ENCODE measurements at regions not wholly inside any gene's neighbourhood (a gene's known extent, or its start where the extent isn't known, plus 50 kb on each side); places are given as distances from the start of the nearest gene placed in this dataset.

GRCh38 chr3:99131876-99132275, 230.4 kb upstream of the DCBLD2 start:
- no peak for TF ChIP-seq CTCF (conservative IDR thresholded peaks at IDR 0.05; ENCODE audit: low read depth, low read length)
- no peak for TF ChIP-seq EZH2 (IDR thresholded peaks at IDR 0.05; ENCODE audit: borderline replicate concordance, low read depth, low read length, poor library complexity, severe bottlenecking)
